ENCODE measurements at regions not wholly inside any gene's neighbourhood (a gene's known extent, or its start where the extent isn't known, plus 50 kb on each side); places are given as distances from the start of the nearest gene placed in this dataset.

- intact Hi-C loops (cut with DNase I), result no loop called here
- DNase-seq, result no peak
- Histone ChIP-seq H3K27ac (no peak overlapping the region), H3K4me3 (no peak overlapping the region), H3K27me3 (ENCODE audit: insufficient read depth in 3 of 3, low read length in 2 of 3) (no peaks in the 10 kb centered on the region), H3K9me3 (no peaks in the 10 kb centered on the region), H3K4me1 (no peaks in the 10 kb centered on the region), H3K36me3 (ENCODE audit: insufficient read depth in 1 of 2, low read depth in 1 of 2) (no peaks in the 10 kb centered on the region)
- no peak for ATAC-seq
- no peak for TF ChIP-seq CTCF (IDR thresholded peaks at IDR 0.05)
- 87 to 94% (median 87%) methylated on average over 7 of the region's 7 CpGs for WGBS, 3 donors
These were observed 55.4 kb upstream of the ATP12A start for GRCh38 chr13:24624801-24625231.

- Histone ChIP-seq H3K9me3 (no peaks in the 10 kb centered on the region), H3K27ac (no peak overlapping the region), H3K36me3 (ENCODE audit: insufficient read depth in 1 of 2, low read depth in 1 of 2) (no peaks in the 10 kb centered on the region), H3K4me1 (no peaks in the 10 kb centered on the region), H3K27me3 (ENCODE audit: insufficient read depth in 3 of 3, low read length in 2 of 3) (no peaks in the 10 kb centered on the region), H3K4me3 (no peak overlapping the region)
- DNase-seq (no peak), ATAC-seq (no peak)
- intact Hi-C loops (cut with DNase I), result no loop called here
- WGBS, 3 donors, result 62 to 66% (median 62%) methylated on average over 3 of the region's 3 CpGs
- TF ChIP-seq CTCF (IDR thresholded peaks at IDR 0.05), result no peak
These were observed 54.9 kb upstream of the ATP12A start for GRCh38 chr13:24625331-24625731.

- no peak for ATAC-seq
These were observed 54.0 kb upstream of the ATP12A start for GRCh38 chr13:24625870-24626849.

GRCh38 chr13:24627090-24627714 is 53.0 kb upstream of the ATP12A start:
- Histone ChIP-seq H3K27ac (no peak overlapping the region), H3K4me1 (no peaks in the 10 kb centered on the region), H3K27me3 (ENCODE audit: insufficient read depth in 3 of 3, low read length in 2 of 3) (no peaks in the 10 kb centered on the region), H3K36me3 (ENCODE audit: insufficient read depth in 1 of 2, low read depth in 1 of 2) (no peaks in the 10 kb centered on the region), H3K4me3 (no peak overlapping the region), H3K9me3 (no peaks in the 10 kb centered on the region)
- no peak for TF ChIP-seq CTCF (IDR thresholded peaks at IDR 0.05)
- WGBS, 3 donors, result 57 to 59% (median 58%) methylated on average over 25 of the region's 25 CpGs
- no peak for DNase-seq
- intact Hi-C loops (cut with DNase I), result no loop called here
- no peak for ATAC-seq

More at GRCh38 chr13:24625870-24626849, 54.0 kb upstream of the ATP12A start:
- TF ChIP-seq CTCF (IDR thresholded peaks at IDR 0.05), result no peak
- no peaks in the 10 kb centered on the region for H3K9me3 ChIP-seq
- WGBS, 3 donors, result 69 to 82% (median 73%) methylated on average over 9 of the region's 9 CpGs
- H3K27ac ChIP-seq, result no peak overlapping the region
- H3K27me3 ChIP-seq (ENCODE audit: insufficient read depth in 3 of 3, low read length in 2 of 3), result no peaks in the 10 kb centered on the region
- intact Hi-C loops (cut with DNase I), result no loop called here
- H3K4me3 ChIP-seq, result no peak overlapping the region
- H3K36me3 ChIP-seq (ENCODE audit: insufficient read depth in 1 of 2, low read depth in 1 of 2), result no peaks in the 10 kb centered on the region
- DNase-seq, result no peak
- H3K4me1 ChIP-seq, result no peaks in the 10 kb centered on the region
